ENCODE measurements at regions not wholly inside any gene's neighbourhood (a gene's known extent, or its start where the extent isn't known, plus 50 kb on each side); places are given as distances from the start of the nearest gene placed in this dataset.
A peak's percentile ranks its signal among the peaks of the same experiment; 100 is the strongest.

GRCh38 chr12:115638733-115639647 is 638.5 kb downstream of the MED13L start:
- no peaks in the 10 kb centered on the region; the same call in 1 of the 2 replicates for H3K23me2 ChIP-seq (ENCODE audit: low read depth, low read length)
- H2BK12ac ChIP-seq (ENCODE audit: low read depth, low read length): no peak overlapping the region
- H4K20me1 ChIP-seq (replicated peaks in 1 of 2; ENCODE audit: control insufficient read depth in 1 of 2, insufficient read depth in 2 of 2, low read length in 2 of 2): no peaks in the 10 kb centered on the region
- no peak overlapping the region for H3K4ac ChIP-seq (replicated peaks; ENCODE audit: insufficient read length, low read depth, low read length)
- no peak overlapping the region for H4K5ac ChIP-seq (ENCODE audit: insufficient read length, low read depth, low read length)
- no peaks in the 10 kb centered on the region for H3K79me2 ChIP-seq (ENCODE audit: control insufficient read depth in 1 of 2, insufficient read depth in 2 of 2, low read length in 2 of 2)
- DNase-seq (ENCODE audit: low read depth in 1 of 2, low spot score in 2 of 2) (peak in 1 of 2 experiments; percentile 52), FAIRE-seq (no peak)
- no peak overlapping the region for H2BK120ac ChIP-seq (replicated peaks; ENCODE audit: low read depth, low read length)
- no peak overlapping the region for H3K14ac ChIP-seq (ENCODE audit: insufficient read length)
- WGBS, 2 experiments (ENCODE audit: extremely low coverage in 1 of 2, insufficient coverage in 1 of 2, insufficient read length in 1 of 2, insufficient replicate concordance in 2 of 2, low coverage in 1 of 2, low lambda C conversion rate in 2 of 2, missing lambda C conversion rate in 1 of 2): 91% methylated on average over 13 of the region's 13 CpGs; no CpG with 5 or more reads in 1 of the 2 experiments
- ChIA-PET POLR2A (ENCODE audit: partially characterized antibody) (interaction anchor here (0.6 kb wide), 1 partner anchor 967 kb away, joined by 4 read pairs; no protein-coding TSS in a partner anchor), CTCF (ENCODE audit: partially characterized antibody) (interaction anchor here (1.0 to 2.1 kb wide), 2 partner anchors 10 to 977 kb away, joined by 6 read pairs; no protein-coding TSS in a partner anchor)
- no peak overlapping the region for H3K4me3 ChIP-seq (ENCODE audit: extremely low read depth in 1 of 4, insufficient read depth in 2 of 4, low read depth in 3 of 4, low read length in 4 of 4)
- no peak overlapping the region for H2BK5ac ChIP-seq (ENCODE audit: low read depth, low read length)
- H2AK5ac ChIP-seq (ENCODE audit: low read depth, low read length): no peak overlapping the region
- H2BK15ac ChIP-seq (ENCODE audit: low read length): no peak overlapping the region
- H4K8ac ChIP-seq (ENCODE audit: extremely low read depth, insufficient read depth, low read length): no peak overlapping the region
- H2BK20ac ChIP-seq (ENCODE audit: low read length): no peak overlapping the region
- H3K56ac ChIP-seq (replicated peaks; ENCODE audit: insufficient read length, low read depth, low read length): no peak overlapping the region
- H4K91ac ChIP-seq (replicated peaks; ENCODE audit: insufficient read length, low read length): no peak overlapping the region
- no peak overlapping the region for H3K23ac ChIP-seq (ENCODE audit: insufficient read length)
- no peak overlapping the region for H3K9ac ChIP-seq (replicated peaks in 1 of 4; ENCODE audit: extremely low read depth in 1 of 4, low read depth in 3 of 4, low read length in 3 of 4)
- H3K27me3 ChIP-seq (replicated peaks in 1 of 4; ENCODE audit: control insufficient read depth in 3 of 4, extremely low read depth in 1 of 4, insufficient read depth in 3 of 4, low read length in 3 of 4): no peaks in the 10 kb centered on the region
- H2AFZ ChIP-seq (ENCODE audit: low read length): 0 out of 2 replicates have a peak overlapping the region, but pooled peaks have one; percentile 52
- TF ChIP-seq EGR1 (IDR thresholded peaks at IDR 0.05; ENCODE audit: borderline replicate concordance, low read depth, low read length) (no peak), HDAC2 (IDR thresholded peaks at IDR 0.05; ENCODE audit: borderline replicate concordance in 1 of 2, low read depth in 2 of 2, low read length in 2 of 2) (0 out of 4 replicates have a peak, but pooled peaks of 1 of the 2 experiments have one; percentile 7)
- no peak overlapping the region for H3K18ac ChIP-seq (ENCODE audit: extremely low read depth, low read length)
- no peak overlapping the region for H3K4me2 ChIP-seq (ENCODE audit: insufficient read depth in 1 of 2, low read depth in 2 of 2, low read length in 2 of 2)
- H3K36me3 ChIP-seq (ENCODE audit: control insufficient read depth in 2 of 4, insufficient read depth in 4 of 4, low read length in 3 of 4): no peaks in the 10 kb centered on the region
- H3K4me1 ChIP-seq (replicated peaks in 1 of 4; ENCODE audit: control insufficient read depth in 3 of 4, insufficient read depth in 4 of 4, low read length in 3 of 4): peaks cover 0 to 3% (median under 1%) of the 10 kb centered on the region in 4 experiments; a peak in 1 of 7 replicates
- H3K27ac ChIP-seq (ENCODE audit: low read depth, low read length): no peak overlapping the region
- H3K79me1 ChIP-seq (ENCODE audit: low read depth, low read length): no peaks in the 10 kb centered on the region
- H3K9me3 ChIP-seq (ENCODE audit: insufficient read depth in 2 of 2, low read depth in 1 of 2, low read length in 1 of 2): no peaks in the 10 kb centered on the region

All from H1 (cell line).